Panc1 (cell line): ENCODE measurements at regions not wholly inside any gene's neighbourhood (a gene's known extent, or its start where the extent isn't known, plus 50 kb on each side); places are given as distances from the start of the nearest gene placed in this dataset.
"Not testable (repeated sequence)": the region's sequence is repeated elsewhere in the genome, so short reads cannot be mapped to it uniquely, and the experiment has no call there.

Experiments
- ATAC-seq: fragments of 200-7000 bp; cut with Tn5 transposase; 2 replicates; pipeline ENCODE4 v1.9.1; 2020; ENCODE audit warnings: mild to moderate bottlenecking, moderate library complexity
- BruUV-seq: library from RNA; stranded (reverse); fragments of 400-500 nt; replicated peaks from 2 replicates; lab custom pipeline; 2021; lab: Mats Ljungman, UMichigan
- CTCF ChIA-PET: fragments of 300-600 bp; sonication (Branson Sonifier 250); formaldehyde crosslinking; loops from one replicate; lab custom pipeline; 2022; ENCODE audit warnings: antibody characterized with exemption; lab: Charles Lee
- POLR2A ChIA-PET: fragments of 300-600 bp; sonication (Branson Sonifier 250); formaldehyde crosslinking; loops from one replicate; lab custom pipeline; 2022; ENCODE audit warnings: antibody characterized with exemption; lab: Charles Lee
- DNase-seq: peaks from one replicate; pipeline ENCODE4 v3.0.0-alpha.2; 2010; ENCODE audit warnings: low read depth, low spot score
- H3K27ac ChIP-seq: 2 replicates; pipeline ENCODE4 v1.5.1; 2011; ENCODE audit warnings: mild to moderate bottlenecking, low read length, inconsistent platforms
- H3K27me3 ChIP-seq: fragments of 200-500 bp; sonication (Bioruptor generic); 2 replicates; pipeline ENCODE4 v1.6.0; 2014; ENCODE audit warnings: low read length, inconsistent platforms; ENCODE audit not compliant: control insufficient read depth, insufficient read depth
- H3K36me3 ChIP-seq: fragments of 200-500 bp; sonication (Bioruptor generic); 2 replicates; pipeline ENCODE4 v1.5.1; 2014; ENCODE audit warnings: inconsistent platforms, mild to moderate bottlenecking, low read length, moderate library complexity; ENCODE audit not compliant: control insufficient read depth, insufficient read depth
- H3K4me1 ChIP-seq: 2 replicates; pipeline ENCODE4 v1.5.1; 2011; ENCODE audit warnings: inconsistent platforms, mild to moderate bottlenecking, low read length, moderate library complexity; ENCODE audit not compliant: control insufficient read depth, insufficient read depth
- H3K4me3 ChIP-seq, 2 experiments: 2 replicates each; pipeline ENCODE4 v1.5.1; 2011 to 2012; ENCODE audit warnings: low read depth in 2 of 2, low read length in 2 of 2, mild to moderate bottlenecking in 2 of 2, inconsistent platforms in 1 of 2, moderate library complexity in 1 of 2
- H3K9me3 ChIP-seq: fragments of 200-500 bp; sonication (Bioruptor generic); 2 replicates; pipeline ENCODE4 v1.5.1; 2014; ENCODE audit warnings: low read depth, mild to moderate bottlenecking, inconsistent platforms, low read length, moderate library complexity; ENCODE audit not compliant: control insufficient read depth, insufficient read depth
- POLR2AphosphoS5 ChIP-seq: IDR thresholded peaks from 2 replicates; pipeline ENCODE4 v1.6.1; 2012; ENCODE audit warnings: mild to moderate bottlenecking, low read depth, low read length, moderate library complexity
- REST ChIP-seq, 2 experiments: IDR thresholded peaks; 2 replicates each; pipeline ENCODE4 v1.6.1; 2011 to 2012; ENCODE audit warnings: low read depth in 2 of 2, control low read depth in 1 of 2, low read length in 1 of 2, mild to moderate bottlenecking in 1 of 2, moderate library complexity in 1 of 2; ENCODE audit not compliant: insufficient read depth in 1 of 2
- SIN3A ChIP-seq: IDR thresholded peaks from 2 replicates; pipeline ENCODE4 v1.6.1; 2012; ENCODE audit warnings: low read depth, mild to moderate bottlenecking, low read length, moderate library complexity, borderline replicate concordance; ENCODE audit not compliant: insufficient read depth
- TCF7L2 ChIP-seq: IDR thresholded peaks from 2 replicates; pipeline ENCODE4 v1.6.1; 2011; ENCODE audit warnings: mild to moderate bottlenecking, low read depth, low read length, inconsistent platforms
- in situ Hi-C: cut with HindIII; loops from 2 replicates; pipeline ENCODE4 v1.10.0; 2016; ENCODE audit warnings: low sequenced_read_pairs, low pct_unique_long_range_greater_than_20kb
- intact Hi-C: fragments of 100-400 bp; cut with micrococcal nuclease; formaldehyde crosslinking; loops from one replicate; pipeline ENCODE4 v1.10.0; 2022; ENCODE audit not compliant: unreplicated experiment
- TF ChIP-seq, protein P1 (sequence below): fragments of 450-650 bp; IDR thresholded peaks from 2 replicates; pipeline ENCODE4 v1.5.1; 2017; ENCODE audit warnings: mild to moderate bottlenecking

- H3K4me1 ChIP-seq, H3K27ac ChIP-seq, H3K27me3 ChIP-seq, ATAC-seq, H3K36me3 ChIP-seq, H3K9me3 ChIP-seq, H3K4me3 ChIP-seq, in situ Hi-C loops, DNase-seq, intact Hi-C loops, BruUV-seq: not testable (repeated sequence)
- ChIA-PET CTCF (interaction anchor here (1.1 kb wide), 1 partner anchor 67 kb away, joined by 3 read pairs; no protein-coding TSS in a partner anchor), POLR2A (interaction anchor here (0.6 kb wide), 1 partner anchor 84 kb away, joined by 6 read pairs; no protein-coding TSS in a partner anchor)
Observed at GRCh38 chr10:61818251-61818650, 83.2 kb upstream of the ARID5B start.

DNA sequence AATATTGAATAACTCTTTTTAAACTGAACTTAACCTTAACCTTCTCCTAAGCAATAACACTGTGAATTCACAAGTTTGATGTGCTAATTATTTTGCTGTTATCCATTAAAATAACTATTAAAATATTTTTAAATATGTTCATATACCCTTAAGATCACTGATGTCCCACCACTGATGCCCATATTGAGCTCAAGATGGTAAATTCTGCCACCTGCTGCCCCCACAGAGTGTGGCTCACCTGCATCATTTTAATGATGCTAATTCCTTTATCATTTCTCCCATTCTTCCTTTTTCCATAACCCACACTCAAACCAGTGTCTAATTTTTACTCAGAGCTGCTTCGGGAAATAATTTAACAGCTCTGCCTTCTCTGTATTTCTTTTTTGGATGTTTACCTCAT, 82.3 kb upstream of the ARID5B start:
- no peaks in the 10 kb centered on the region; the same call in 1 of the 2 replicates for H3K9me3 ChIP-seq
- no TSS peak for BruUV-seq
- H3K27me3 ChIP-seq = no peaks in the 10 kb centered on the region
- no peak for TF ChIP-seq TCF7L2
- TF ChIP-seq, protein P1, sequence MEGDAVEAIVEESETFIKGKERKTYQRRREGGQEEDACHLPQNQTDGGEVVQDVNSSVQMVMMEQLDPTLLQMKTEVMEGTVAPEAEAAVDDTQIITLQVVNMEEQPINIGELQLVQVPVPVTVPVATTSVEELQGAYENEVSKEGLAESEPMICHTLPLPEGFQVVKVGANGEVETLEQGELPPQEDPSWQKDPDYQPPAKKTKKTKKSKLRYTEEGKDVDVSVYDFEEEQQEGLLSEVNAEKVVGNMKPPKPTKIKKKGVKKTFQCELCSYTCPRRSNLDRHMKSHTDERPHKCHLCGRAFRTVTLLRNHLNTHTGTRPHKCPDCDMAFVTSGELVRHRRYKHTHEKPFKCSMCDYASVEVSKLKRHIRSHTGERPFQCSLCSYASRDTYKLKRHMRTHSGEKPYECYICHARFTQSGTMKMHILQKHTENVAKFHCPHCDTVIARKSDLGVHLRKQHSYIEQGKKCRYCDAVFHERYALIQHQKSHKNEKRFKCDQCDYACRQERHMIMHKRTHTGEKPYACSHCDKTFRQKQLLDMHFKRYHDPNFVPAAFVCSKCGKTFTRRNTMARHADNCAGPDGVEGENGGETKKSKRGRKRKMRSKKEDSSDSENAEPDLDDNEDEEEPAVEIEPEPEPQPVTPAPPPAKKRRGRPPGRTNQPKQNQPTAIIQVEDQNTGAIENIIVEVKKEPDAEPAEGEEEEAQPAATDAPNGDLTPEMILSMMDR = peak; percentile 16; the same call in 1 of the 2 replicates
- peaks cover 7% of the 10 kb centered on the region; the same call in 1 of the 2 replicates for H3K4me1 ChIP-seq
- intact Hi-C loops (no loop called here), in situ Hi-C loops (no loop called here)
- peak overlapping the region; percentile 73; the same call in 1 of the 2 replicates for H3K27ac ChIP-seq
- ATAC-seq = no peak
- ChIA-PET POLR2A (no interaction called here), CTCF (interaction anchor here (0.6 kb wide), 1 partner anchor 114 kb away, joined by 4 read pairs; no protein-coding TSS in a partner anchor)
- H3K36me3 ChIP-seq = no peaks in the 10 kb centered on the region
- H3K4me3 ChIP-seq = no peak overlapping the region
- no peak for DNase-seq

- no TSS peak for BruUV-seq
- Histone ChIP-seq H3K9me3 (no peaks in the 10 kb centered on the region; the same call in 1 of the 2 replicates), H3K36me3 (no peaks in the 10 kb centered on the region), H3K27me3 (no peaks in the 10 kb centered on the region), H3K4me1 (peaks cover 16% of the 10 kb centered on the region; the same call in 1 of the 2 replicates), H3K4me3 (no peak overlapping the region), H3K27ac (peak overlapping the region; percentile 73)
- POLR2A ChIA-PET = no interaction called here
- intact Hi-C loops (no loop called here), in situ Hi-C loops (no loop called here)
- ATAC-seq (peak; percentile 65), DNase-seq (no peak)
- CTCF ChIA-PET = no interaction called here
- TF ChIP-seq SIN3A = no peak
- no peak for TF ChIP-seq REST (IDR thresholded peaks at IDR 0.05; ENCODE audit: insufficient read depth in 1 of 2, low read depth in 2 of 2, low read length in 1 of 2)
- TF ChIP-seq, protein P1 = no peak
- TF ChIP-seq POLR2AphosphoS5 = no peak
- no peak for TF ChIP-seq TCF7L2
Observed at GRCh38 chr10:61821153-61821552, 80.3 kb upstream of the ARID5B start.
